Stimulated activated CD4-positive, alpha-beta T cell treated with anti-CD3 and anti-CD28 coated beads, Interleukin-1b, Interleukin-23, amount 100 ng/mL, for 4 hours (primary cell): ENCODE measurements at regions not wholly inside any gene's neighbourhood (a gene's known extent, or its start where the extent isn't known, plus 50 kb on each side); places are given as distances from the start of the nearest gene placed in this dataset.
"Not testable (repeated sequence)": the region's sequence is repeated elsewhere in the genome, so short reads cannot be mapped to it uniquely, and the experiment has no call there.

ENCODE experiments used
- DNase-seq, 2 donors: peaks; one replicate each; pipeline ENCODE4 v3.0.0-alpha.2; 2020; ENCODE audit warnings: low read depth in 2 of 2

DNA sequence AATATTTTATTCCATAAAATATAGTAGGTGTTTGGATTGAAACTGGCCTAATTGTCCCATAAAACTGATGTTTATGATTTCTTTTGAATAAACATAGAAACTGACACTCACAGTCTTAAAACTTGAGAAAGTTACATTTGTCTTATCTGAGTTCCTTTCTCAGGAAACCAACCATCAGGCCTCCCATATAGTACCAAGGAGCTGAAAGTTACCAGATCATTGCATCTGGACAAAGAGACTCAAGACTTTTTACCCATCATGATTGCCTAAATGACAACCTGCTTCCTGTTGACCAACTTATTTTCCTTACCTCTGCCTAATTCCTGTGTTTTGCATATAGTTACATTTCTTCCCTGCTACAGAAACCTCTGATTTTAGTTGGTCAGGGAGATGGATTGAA is 137.0 kb upstream of the XPO1 start:
- DNase-seq, result no peak

DNA sequence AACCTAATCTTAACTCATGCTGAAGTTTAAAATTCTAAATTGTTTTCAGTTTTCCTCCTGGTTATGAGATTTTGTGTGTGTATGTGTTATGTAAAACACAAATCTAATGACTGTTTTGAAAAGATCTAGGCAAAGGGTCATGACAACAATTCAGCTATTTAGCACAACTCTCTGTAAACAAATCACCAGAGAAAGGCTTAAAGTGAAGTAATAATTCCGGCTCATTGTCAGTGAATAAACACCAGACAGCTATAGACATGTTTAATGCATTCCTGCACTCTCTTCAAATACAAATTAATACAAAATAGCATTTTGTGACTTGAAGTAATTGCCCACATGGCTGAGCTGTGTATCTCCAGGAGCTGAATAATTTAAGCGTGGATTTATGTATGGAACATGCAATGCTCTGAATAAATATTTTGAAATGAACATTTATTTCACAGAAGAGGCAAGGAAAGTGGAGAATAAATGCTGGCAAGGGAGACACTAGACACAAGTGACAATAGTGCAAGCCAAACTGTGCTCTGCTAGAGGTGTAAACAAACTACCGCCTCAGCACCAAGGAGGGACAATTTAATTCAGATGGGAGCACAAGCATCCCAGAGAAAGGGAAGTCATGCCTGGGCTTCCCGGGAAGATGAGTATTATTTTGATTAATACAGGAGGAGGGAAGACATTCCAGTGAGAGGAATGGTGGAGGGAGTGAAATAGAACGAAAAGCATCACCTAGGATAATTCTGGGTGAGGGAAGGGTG is 133.6 kb upstream of the XPO1 start:
- DNase-seq, result no peak

DNA sequence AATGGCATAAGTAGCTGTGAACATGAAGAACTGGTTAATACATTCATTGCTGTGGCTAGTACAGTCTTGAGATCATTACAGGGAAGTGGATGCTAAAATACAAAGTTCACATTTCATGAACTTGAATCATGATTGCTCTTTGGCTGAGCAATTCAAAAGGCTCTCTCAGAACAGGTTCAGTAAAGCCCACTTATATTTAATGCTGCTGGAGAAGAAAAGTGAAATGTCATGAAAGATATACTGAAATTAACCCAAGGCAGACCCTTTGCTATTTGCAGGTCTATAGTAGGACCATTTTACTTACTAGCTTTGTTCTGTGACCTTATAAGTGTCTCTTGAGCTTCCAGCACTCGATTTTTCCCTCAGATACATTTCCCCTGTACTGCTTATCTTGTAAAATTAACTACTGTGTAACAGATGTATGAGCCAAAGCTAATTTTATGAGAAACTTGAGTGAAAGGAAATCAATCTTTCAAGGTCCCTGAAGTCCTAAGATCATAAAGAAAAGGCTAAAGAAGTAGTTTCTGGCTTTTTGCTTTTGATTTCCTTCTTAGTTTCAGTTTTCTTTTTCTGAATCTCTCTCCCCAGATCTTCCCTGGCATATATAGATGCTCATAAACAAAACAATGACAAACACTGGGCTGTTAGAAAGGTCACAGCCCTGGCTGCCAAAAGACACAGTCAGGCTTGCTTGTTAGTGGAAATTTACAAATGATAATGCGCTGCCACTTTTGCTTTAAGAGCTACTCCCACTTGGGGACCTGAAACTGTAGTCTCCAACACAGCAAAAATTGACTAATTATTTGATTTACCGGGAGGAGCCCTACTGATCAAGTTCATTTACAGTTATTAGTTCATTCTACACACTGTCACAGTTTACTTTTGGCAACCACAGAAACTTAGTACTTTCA is 132.7 kb upstream of the XPO1 start:
- no peak for DNase-seq

DNA sequence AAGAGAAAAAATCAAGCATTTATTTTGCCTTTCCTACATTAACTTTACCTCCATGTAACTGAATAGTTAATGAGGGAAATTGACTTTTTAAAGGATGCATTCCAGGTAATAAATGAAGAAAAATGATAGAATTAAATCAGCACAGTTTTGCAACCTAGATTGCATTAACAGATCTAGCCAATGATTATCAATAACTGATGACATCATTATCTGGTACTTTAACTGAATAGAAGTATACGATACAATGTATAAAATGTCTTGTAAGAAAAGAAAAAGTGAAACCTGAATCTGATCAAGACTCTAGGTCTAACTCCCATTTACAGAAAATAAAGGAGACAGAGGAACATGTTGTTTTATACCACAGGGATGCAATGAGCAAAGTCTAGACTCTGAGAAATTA is 126.0 kb upstream of the XPO1 start:
- no peak for DNase-seq

DNA sequence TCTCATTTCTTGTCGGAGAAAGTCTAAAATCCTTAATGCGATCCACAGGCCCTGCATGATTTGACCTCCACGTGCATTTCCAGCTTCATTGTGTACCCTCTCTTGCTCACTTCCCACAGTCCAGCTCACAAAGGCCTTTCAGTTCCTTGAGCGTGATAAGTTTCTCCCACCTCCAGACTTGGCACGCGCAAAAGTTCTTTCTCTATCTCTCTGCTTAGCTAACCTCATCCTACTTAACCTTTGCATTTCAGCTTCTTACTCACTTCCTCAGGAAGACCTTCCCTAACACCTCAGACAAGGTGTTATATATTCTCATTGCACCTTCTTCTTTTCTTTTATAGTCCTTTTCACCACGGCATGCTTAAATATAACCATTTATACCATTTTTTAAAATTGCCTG is 124.8 kb upstream of the XPO1 start:
- DNase-seq, result no peak

DNA sequence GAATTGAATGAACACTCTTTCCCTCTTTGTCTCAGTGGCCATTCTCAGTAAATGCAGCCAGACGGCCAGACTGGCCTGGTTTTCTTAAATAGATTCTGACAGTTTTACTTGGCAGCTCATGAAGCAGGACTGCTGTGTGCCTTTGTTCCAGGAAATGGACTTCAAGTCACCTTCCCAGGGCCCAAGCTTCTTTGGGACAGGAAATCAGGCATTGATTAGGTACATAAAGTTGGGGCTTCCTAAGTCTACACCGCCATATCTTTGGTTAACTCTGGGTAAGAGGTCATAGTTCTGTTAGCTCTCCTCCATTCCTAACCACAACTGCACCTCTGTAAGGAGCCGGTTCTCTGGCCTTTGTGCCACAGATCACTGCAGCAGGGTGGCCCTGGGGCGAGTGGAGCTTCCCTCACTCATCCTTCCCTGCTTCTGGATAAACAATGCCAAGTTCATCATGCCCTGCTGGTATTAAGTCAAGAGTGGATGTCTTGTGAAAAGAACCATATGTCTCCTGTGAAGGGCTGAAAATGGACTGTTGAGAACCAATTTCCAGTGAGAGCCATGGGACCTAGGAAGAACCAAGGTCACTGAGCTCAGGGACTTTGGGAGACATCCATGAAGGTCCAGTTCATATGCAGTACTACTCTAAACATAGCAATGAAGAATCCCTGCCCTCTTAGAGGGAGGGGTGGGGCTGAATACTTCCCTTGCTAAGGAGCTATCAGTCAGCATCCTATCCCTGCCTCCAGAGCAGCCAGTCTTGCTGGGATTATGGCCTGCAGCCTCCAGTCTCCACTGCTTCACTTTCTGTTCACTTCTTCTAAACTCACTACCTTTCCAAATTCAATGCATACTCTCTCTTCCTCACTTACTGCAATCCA is 122.6 kb upstream of the XPO1 start:
- DNase-seq, result no peak

DNA sequence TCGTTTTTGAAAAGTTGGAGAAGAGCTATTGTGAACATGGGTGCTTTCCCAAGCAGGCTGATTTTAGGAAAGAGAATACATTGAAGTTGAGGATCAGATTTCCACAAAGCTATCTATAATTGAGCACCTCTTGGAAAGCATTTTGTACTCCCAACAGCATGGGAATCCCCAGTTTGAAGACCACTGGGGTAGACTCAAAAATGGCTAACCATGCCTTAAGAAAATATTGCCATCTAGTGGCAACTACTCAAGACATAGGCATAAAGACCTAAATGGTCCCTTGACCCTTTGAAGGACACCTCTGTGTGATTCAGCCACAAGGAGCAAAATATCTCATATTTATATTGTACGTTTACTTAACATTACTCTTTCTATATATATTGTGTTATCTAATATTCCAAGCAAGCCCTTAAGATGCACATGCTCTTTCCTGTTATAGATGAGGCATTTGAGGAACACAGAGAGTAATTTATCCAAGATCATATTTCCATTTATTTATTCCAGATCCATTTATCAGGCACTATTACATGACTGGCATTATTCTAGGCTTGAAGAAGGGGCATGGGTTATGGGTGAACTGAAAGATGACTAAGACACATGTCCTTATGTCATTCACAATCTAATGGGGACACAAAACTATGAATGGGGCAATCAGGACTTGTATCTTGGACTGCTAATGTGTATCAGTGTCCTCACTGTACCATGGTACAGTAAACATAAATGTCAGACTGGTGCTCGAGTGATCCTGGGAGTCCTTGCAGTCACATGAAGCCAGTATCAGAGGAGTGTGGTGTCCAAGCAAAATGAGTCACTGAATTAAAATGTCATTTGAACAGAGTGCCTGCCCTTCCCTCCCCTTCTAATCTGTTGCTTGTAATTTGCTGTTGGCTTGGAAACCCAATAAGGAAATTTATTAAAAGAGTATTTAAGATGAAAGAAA is 121.0 kb upstream of the XPO1 start:
- DNase-seq, result no peak

DNA sequence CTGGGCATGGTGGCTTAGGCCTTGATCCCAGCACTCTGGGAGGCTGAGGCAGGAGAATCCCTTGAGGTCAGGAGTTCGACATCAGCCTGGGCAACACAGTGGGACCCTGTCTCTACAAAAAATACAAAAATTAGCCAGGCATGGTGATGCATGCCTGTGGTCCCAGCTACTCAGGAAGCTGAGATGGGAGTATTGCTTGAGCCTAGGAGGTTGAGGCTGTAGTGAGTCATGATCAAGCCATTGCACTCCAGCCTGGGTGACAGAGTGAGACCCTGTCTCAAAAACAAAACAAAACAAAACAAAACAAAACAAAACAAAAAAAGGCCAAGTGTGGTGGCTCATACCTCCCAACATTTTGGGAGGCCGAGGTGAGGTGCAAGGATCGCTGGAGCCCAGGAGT is 111.8 kb upstream of the XPO1 start:
- not testable (repeated sequence) for DNase-seq

DNA sequence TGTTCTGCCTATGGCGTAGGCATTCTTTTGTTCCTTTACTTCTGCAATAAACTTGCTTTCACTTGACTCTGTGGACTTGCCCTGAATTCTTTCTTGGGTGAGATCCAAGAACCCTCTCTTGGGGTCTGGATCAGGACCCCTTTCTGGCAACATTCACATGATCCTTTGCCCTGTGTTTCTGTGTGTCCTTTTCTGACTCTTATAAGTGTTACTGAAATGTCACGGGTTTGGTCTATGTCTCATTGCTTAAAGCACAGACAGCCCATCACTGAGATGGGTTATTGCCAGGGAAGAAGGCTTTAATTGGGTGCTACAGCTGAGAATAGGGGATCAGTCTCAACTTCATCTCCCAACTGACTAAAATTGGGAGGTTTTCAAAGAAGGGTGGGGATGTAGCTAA is 110.9 kb upstream of the XPO1 start:
- no peak for DNase-seq

DNA sequence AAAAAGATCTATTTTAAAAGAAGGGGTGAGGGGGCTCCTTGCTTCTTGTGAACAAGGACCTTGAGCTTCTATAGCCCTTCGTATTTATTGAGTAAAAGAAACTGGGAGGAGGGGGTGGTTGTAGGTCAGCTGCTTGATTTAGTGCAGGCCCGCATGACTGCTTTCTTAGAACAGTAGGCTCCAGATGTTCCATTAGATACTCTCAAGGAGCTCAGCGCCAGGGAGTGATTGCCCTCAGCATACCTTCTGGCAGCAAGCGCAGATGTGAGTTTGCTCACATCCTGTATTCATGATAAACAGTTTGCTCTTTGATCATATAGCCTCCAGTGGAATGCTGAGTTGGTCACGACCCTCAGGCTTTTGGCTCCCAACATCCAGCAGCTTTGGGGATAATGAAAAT is 108.9 kb upstream of the XPO1 start:
- no peak for DNase-seq

DNA sequence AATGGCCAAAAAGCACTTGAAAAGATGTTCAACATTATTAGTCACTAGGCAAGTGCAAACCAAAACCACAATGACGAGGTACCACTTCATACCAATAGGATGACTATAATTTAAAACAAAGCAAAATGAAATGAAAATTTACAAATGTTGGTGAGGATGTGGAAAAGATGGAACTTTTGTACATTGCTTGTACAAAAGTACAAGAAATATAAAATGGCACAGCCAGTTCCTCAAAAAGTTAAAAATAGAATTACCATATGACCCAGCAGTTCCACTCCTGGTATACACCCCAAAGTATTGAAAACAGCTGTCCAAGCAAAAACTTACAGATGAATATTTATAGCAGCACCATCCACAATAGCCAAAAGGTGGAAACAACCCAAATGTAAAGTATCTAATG is 107.8 kb upstream of the XPO1 start:
- no peak for DNase-seq

DNA sequence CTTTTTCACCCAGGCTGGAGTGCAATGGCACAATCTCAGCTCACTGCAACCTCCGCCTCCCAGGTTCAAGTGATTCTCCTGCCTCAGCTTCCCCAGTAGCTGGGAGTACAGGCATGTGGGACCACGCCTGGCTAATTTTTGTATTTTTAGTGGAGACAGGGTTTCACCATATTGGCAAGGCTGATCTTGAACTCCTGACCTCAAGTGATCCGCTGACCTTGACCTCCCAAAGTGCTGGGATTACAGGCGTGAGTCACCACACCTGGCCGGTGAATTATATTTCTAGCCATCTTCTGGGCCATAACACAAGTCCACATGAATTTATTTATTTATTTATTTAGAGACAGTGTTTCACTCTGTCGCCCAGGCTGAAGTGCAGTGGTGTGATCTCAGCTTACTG is 105.0 kb upstream of the XPO1 start:
- not testable (repeated sequence) for DNase-seq

DNA sequence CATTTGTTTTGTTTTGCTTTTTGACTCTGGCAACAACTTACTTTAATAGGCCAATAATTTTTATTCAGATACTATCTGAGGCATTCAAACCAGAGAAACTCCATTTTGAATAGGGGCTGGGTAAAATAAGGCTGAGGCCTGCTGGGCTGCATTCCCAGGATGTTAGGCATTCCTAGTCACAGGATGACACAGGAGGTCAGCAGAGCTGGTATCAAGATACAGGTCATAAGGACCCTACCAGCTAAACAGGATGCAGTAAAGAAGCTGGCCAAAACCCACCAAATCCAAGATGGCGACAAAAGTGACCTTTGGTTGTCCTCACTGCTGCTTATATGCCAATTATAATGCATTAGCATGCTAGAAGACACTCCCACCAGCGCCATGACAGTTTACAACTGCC is 102.2 kb upstream of the XPO1 start:
- no peak for DNase-seq

DNA sequence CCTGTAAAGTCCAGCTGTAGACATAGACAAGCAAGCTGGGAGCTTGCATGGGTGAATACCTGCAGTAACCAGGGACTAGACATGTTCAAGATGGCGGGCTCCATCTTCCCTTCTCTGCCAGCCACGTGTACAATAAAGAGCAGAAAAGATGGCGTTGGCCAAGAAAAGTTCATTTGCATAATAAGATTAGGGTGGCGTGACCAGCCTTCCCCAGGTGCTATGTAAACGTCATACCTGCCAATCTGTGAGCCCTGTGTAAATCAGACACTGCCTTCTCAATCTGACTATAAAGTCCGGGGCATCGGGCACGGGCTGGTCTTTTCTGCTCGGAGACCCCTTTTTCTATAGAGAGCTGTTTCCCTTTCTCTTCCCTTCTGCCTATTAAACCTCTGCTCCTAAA is 101.6 kb upstream of the XPO1 start:
- no peak for DNase-seq

DNA sequence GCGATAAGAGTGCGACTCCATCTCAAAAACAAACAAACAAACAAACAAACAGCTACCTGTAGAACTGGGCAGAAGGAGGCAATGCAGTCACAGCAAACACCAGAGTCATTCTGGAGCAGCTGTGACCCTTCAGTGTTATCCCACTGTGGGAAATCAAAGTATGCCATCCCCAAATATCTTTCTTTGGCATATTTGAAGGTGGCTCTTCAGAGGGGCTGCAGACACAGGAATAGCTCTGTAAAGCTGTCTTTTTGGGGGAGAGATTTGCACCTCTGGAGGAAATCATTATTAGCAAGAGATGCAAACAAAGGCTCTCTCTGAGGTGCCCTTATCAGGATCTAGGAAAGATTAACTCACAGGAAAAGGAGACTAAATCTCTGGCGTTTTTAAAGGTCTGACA is 98.5 kb upstream of the XPO1 start:
- DNase-seq, result no peak

DNA sequence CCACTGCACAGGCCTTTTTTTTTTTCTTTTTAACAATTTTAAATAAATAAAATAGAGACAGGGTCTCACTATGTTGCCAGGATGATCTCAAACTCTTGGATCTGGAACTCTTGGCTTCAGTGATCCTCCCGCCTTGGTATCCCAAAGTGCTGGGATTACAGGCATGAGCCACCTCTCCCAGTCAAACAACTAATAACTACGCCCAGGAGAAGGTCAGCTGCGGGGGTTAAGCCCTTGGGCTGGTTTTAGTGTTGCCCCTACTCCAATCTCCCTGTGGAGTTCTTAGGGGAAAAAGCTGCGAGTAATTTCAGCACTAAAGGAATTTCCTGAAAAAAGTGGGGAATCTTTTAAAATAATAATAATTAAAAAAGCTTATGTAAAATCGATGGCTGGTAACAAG is 96.4 kb upstream of the XPO1 start:
- DNase-seq, result no peak

DNA sequence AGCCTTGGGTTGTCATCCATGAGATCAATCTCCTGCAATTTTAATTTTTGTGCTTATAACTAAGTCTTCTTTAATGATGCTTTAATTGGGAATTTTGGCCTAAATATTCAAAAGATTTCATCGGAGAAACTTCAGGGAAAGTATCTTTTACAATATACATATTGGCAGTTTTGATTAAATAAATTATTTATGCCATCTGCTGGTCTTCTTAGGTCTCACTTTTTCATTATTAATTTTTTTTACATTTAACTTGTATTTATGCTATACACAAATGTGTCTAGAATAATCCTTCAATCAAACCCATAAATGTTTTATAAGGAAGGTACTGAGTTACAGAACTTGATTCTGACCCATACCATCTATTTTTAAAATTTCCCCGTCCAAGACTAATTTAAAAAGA is 95.1 kb upstream of the XPO1 start:
- no peak for DNase-seq

DNA sequence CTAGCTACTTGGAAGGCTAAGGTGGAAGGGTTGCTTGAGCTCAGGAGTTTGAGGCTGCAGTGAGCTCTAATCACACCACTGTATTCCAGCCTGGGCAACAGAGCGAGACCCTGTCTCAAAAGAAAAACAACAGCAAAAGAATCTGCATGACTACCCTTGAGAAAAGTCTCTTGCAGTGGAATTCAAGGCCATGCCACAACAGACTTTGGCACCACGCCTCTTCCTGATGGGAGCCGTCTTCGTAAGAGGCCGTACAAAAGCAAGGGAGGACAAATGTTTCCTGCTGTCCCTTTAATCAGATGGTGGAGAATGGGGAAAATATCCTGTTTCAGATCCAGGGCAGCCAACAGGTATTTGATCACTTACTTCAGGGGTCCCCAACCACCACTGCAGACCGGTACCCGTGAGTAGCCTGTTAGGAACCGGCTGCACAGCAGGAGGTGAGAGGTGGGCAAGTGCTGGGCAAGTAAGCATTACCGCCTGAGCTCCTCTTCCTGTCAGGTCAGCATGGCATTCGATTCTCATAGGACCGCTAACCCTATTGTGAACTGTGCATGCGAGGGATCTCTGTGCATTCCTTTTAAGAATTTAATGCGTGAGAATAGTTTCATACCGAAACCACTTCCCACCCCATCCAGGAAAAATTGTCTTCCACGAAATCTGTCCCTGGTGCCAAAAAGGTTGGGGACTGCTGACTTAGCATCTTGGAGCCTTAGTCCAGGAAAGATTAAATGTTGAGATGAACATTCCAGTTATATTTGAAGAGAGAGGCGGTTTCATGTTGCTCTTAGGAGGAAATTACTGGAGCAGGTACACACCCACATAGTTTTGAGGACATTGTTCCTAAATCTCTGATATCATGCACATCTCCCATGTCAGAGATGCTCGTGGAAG is 94.4 kb upstream of the XPO1 start:
- no peak for DNase-seq

DNA sequence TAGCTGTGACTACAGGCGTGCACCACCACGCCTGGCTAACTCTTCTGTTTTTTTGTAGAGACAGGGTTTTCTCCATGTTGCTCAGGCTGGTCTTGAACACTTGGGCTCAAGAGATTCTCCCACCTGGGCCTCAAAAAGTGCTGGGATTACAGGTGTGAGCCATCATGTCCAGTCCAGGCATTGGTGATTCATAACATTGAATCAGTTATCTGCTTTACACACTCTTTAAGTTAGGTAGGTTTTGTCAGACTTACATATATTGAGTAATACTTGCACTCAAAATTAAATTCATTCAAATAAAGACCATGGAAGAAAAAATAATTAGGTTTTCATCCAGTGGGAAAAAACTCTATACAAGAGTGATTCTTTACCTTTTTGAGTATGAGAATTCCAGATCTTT is 93.2 kb upstream of the XPO1 start:
- DNase-seq, result no peak

DNA sequence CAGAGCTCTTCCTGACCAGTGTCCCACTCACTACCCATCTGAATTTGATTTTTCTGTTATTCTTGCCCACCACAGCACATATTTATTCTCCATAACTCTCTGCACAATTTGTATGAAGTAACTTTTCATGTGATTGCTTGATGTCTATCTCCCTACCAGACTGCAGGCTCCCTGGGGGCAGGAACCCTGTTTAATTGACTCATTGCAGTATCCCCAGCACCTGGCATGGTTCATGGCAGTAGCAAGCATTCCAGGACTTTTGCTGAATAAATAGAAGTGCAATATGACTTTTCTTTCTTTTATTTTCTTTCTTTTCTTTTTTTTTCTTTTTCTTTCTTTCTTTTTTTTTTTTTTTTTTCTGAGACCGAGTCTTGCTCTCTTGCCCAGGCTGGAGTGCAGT is 88.7 kb upstream of the XPO1 start:
- no peak for DNase-seq
